ENCODE measurements at regions not wholly inside any gene's neighbourhood (a gene's known extent, or its start where the extent isn't known, plus 50 kb on each side); places are given as distances from the start of the nearest gene placed in this dataset.

DNA sequence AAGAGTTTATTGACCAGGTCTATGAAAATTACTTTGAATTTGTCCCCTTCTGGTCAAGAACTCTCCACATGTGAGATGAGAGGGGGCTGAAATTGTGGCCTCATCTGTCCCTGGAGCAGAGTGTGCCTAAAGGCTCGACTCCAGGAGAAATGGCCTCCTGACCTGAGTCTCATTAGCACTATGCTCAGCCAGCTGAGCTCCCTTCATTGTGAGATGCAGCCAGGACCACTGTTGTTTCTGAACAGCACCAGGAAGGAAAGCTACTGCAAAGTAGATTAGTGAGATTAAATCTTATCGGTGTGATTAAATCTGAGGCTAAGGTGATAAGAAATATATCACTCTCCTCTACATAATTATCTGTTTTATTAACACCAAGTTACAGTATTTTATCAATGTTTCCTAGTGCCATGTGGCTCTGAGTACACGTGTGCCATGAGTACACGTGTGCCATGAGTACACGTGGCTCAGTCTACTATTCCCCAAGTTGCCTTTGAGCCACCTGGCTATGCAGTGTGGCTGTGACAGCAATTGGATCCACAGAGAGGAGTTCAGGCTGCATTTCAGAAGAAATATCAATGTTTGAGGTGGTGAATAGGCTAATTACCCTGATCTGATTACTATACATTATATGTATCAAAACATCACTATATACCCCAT, 126.9 kb downstream of the IPMK start:
- no peak for DNase-seq (ENCODE audit: low read depth)

DNA sequence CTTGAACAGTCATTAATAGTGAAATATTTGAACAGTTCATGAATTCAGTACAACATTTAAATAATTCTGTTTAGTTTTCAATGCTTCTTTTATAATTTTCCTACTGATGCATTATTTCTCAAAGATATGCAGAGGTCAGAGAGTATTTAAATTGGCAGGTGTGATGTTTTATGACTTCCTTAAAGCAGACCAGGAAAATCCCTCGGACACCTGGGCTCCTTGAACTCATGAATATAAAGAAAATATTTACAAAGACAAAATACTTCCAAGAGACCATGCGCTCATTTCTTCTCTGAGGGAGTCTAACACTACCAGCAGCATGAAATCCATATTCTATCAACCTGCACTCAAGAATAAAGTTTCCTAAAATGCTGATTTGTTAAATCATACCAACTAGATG, 127.6 kb downstream of the IPMK start:
- no peak for DNase-seq (ENCODE audit: low read depth)

DNA sequence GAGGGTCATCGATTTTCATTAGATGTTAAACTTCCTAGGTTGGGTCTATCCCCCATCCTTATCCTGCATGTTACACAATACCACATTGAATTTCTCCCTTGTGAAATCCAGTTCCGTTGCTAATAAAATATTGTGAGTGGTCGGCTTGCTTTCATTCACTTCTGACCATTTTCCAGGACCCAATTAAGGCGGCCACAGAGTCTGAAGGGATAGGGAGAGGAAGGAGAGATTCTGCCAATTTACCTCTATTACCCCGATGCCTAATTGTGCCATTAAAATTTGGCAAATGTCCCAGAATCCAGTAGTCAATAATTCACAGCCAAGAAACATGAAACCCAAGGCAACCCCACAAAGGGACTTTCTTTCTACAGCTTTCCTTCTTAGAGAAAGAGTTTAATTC, 129.9 kb downstream of the IPMK start:
- DNase-seq (ENCODE audit: low read depth), result peak; percentile 94

DNA sequence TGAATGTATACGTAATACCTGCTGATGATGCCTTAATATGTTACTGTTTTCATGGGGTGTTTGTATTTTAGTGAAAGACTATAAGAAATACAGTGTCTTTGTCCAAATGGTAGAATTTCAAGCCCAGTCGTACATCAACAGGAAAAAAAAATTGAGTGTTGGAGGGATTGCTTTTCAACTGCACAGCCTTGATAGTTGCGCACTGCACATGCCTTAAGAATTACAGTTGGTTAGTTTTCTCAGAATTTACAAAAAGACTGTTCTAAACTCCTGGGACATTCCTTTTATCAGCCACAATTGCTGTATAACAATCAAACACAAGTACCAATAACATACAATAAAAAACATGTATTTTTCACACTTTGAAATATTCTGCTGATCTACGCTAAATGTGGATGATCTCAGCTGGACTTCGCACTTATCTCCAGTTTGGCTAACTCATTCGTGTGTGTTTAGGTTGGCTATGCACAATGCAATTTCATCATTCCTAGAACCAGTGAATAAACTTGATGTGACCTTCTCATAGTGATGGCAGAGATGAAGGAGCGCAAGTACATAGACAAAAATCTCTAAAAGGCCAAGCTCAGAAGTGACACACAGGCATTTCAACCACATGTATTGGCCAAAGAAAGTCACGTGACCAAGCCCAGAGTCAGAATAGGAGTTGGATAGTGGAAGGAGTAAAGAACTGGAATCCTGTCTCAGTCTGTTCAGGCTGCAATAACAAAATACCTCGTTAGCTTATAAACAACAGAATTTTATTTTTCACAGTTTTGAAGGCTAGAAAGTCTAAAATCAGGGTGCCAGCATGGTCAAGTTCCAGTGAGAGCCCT, 152.3 kb downstream of the IPMK start:
- DNase-seq (ENCODE audit: low read depth), result no peak

DNA sequence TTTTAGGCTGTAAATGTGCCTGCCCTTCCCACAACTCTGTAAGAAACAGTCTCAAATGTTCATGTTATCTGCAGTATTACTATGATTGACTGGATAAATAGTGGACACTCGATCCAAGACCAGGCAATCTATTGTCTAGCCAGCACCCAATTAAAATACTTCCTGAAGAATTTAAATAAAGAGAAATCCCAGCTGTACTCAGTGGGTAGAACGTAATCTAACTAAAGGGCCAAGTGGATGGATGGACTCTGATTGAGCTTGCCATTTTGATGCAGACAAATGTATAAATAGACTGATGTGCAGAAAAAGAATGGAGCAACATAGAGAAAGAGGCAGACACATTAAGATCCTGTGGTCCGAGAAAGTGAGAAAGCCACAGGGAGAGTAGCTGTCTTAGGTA, 158.0 kb downstream of the IPMK start:
- DNase-seq (ENCODE audit: low read depth), result no peak

DNA sequence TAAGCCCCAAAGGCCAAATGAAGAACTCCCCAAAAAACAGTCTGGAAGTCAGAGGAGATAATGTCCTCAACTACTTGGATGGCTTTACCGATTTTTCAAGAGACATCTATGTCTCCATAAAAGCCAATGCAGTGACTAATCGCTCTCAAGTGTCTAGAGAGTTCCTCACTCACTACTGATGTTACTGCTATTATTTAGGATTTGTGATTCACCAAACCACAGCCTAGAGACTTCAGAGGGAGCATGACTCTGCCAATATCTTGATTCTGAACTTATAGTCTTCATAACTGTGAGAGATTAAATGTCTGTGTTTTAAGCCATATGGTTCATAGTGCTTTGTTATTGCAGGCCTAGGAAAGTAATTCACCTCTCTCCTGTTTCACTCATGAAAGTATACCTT, 160.2 kb downstream of the IPMK start:
- peak; percentile 13 for DNase-seq (ENCODE audit: low read depth)

DNA sequence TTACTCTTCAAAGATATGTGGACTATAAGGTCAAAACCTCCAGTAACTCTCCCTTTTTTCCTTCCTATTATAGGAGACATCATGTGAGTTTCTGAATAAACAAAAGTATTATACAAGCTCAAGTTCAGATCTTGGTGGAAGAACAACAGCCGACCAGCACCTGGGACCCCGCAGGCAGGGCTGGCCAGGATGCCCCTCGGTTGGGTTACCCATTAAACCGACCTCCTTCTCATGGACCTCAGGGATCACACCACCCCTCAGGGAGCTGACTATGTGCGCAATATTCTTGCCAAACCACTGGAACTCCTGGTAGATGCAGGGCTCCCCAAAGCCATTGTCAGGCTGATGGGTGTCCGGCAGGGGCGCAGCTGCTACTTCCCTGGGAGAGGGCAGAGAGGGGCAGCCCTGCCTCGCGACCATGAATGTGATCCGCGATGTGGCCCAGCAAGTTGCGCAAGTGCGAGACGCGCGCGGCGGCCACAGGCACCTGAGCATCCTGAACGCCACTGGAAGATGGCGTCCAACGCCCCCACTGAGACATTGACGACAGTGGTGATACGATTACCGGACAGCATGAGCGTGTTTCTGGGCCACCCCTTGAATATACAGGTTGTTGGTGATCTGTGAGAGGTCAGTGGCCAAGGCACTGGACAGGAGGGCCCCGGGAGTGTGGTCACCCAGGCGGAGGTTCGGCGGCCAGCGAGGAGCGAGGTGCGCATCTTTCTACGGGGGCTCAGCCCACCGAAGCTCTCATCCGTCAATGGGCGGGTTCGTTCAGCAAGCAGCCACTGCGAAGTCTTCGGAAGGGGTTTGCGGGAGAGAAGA, 161.3 kb downstream of the IPMK start:
- DNase-seq (ENCODE audit: low read depth), result no peak

DNA sequence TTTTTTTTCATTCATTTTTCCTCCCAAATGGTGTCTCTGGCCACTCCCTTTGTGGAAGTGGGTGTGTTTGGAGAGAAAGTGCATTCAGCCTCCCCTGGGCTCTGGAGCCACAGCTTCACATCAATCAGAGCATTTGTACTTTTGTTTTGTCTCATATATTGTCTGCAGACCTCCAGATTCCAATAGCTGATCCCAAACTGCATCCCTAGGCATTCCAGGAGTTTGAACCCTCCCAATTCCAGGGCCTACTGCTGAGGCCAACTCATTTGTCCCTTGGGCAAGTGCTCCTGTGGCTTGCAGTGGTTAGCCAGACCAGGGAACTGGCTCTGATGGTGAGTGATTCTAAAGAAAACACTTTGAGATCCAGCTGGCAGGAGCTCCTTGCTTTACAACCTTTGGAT, 163.3 kb downstream of the IPMK start:
- no peak for DNase-seq (ENCODE audit: low read depth)

DNA sequence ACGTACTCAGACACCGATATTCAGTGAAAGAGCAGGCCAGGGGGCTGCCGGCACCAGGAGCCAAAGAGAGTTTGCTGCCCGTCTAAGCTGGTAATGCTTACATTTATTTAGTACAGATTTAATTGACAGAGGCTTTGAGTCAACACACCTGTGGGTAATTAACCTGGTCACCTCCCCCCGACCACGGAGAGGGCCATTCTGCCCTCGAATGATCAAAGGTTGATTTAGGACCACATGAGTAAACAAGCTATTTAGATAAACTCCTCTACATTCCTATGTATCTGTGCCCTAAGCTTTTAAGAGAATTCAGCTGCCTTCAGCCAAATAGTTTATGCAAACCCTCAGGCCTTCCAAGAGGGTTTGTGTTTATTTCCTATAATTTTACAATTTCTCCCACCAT, 164.8 kb downstream of the IPMK start:
- DNase-seq (ENCODE audit: low read depth), result no peak

DNA sequence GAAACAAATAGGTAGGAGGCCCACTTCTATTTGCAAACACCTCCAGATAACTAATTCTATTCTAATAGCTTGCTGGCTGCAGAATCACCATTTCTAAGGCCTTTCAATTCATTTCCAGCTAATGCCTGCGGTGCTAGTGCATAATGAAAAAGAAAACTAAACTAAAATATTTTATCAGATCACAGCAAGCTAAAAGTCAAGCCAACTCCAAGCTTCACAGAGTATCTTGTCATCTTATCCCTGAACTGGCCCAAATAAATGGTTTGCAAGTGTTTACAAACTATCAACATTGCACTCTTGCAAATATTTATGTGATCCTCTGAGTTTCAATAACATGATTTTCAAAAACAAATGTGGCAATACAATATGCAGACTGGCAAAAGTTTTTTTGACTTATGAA, 166.0 kb downstream of the IPMK start:
- DNase-seq (ENCODE audit: low read depth), result no peak

DNA sequence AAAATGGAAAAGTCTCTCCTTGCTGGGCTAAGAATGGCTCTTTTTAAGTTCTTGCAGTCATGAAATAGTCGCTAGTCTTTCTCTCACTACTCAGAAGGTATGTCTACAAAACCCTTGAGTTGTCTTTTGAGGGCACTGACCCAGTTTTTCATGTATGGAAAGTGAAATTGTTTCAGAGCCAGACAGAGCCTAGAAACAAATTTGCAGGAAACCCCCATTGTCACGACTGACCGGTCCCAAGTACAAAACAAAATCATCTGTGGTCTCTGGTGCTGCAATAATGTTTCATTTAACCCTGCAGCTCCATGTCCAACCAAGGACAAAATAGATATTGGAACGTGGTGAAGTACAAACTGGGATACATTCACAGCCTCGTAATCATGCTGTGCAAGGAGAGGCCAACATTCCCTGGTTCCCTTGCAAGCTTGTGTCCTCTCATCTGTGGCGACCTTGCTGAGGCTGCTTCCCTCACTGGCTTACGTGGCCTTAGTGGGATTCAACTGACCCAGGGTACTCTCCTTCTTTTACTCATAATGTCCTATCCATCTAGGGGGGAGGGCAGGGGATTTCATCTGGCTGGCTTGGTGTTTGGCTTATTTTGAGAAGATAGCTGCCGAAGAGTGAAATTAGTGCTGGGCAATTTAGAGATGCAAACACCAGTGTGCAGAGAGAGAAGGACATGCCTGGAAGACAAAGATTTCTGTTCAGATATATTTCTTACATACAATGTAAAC, 172.5 kb downstream of the IPMK start:
- DNase-seq (ENCODE audit: low read depth), result no peak

DNA sequence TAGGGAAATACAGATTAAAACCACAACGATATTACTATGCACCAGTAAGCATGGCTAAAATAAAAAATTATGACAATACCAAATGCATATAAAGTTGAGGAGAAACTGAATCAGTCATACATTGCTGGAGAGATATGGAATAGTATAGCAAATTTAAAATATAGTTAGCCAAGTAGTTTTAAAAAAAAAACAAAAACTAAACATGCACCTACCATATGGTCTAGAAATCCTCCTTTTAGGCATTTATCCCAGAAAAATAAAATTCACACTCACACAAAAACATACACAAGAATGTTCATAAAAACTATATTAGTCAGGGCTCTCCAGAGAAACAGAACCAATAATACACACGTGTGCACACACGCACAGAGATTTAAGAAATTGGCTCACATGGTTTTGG, 175.8 kb downstream of the IPMK start:
- DNase-seq (ENCODE audit: low read depth), result no peak

DNA sequence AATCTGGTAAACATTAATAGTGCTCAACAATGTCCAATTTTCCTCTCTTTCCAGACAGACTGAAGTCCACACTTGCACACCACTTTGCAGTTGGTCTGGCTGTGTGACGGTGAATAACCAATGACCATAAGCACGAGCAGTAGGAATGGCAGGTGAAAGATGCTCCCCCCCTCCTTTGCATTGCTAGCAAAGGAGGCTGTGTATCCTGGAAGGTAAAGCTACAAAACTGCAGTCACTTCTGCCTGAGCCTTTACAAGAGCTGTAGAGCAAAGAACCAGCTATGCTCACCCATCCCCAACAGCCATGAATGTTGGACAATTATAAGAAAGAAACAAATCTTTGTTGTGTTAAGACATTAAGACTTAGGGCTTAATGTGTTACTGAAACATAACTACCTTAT, 178.0 kb downstream of the IPMK start:
- no peak for DNase-seq (ENCODE audit: low read depth)

DNA sequence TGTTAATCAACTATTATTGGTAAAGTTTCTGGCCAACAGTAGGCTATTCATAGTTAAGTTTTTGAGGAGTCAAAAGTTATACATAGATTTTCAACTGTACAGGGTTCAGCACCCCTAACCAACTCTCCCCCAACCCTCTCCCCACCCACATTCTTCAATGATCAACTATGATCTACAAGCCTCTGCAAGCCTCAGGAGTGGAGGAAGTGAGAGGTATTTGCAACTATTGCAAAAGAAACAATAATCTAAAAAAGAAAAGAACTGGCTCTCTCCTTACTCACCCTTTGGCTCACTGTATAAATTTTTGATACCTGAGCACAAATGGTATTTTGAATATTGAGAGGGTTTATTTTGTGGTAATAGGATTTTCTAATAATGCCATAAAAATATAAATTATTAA, 179.8 kb downstream of the IPMK start:
- DNase-seq (ENCODE audit: low read depth), result peak; percentile 7

DNA sequence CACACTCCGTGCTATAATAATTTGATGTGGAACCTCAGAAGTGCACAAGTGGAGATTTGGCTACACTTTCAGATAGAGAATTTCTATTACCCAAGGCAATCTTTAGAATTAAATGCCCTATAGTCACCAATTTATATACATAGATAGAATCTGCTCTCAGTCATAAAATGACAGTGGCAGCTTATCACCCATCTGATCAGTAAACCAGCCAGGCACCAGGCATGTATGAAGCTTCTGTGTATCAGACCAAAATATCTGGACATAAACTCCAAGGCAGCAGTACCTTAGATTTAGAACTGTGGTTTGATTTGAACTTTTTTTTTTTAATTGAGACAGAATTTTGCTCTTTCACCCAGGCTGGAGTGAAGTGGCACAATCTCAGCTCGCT, 180.9 kb downstream of the IPMK start:
- no peak for DNase-seq (ENCODE audit: low read depth)

DNA sequence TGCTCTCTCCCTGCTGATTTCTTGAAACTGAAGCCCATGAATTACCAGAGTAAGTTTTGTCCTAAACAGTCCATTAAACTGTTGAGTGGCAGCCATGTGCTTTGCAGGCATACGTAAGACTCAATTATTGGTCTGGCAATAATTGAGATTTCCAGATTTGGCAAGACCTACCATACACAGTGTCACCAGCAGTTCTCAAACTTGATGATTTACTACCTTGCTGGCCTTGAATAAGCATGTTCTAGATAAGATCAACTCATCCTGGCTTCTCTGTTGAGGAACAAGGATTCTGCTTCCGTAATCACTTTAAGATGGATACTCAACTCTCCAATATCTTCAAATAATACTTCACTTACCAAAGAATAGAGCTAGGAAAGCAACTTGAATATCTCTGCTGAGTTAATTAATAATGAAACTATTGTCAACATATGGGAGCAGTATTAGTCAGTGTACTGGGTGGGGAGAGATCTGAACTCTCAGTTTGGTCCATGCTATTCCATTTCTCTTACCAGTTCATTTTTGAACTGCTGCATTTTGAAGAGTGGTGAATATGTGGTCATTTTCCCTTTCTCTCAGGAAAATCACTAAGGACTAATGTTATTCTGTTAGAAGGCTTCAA, 181.4 kb downstream of the IPMK start:
- peak; percentile 56 for DNase-seq (ENCODE audit: low read depth)

DNA sequence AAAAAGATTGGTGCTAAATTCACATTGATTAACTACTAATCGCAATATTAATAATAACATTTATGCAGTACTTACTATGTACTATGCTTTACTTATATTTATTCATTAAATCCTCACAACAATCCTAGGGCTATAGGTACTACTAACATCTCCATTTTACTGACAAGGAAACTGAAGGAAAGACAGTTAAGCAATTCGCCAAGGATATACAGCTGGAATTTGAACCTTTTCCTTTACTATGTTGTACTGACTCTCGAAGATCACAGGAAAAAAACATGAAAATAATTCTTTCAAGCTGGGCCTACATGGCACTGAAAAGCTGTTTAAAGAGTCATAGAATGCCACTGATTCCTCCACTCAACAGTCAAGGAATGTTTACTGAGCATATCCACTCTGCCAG, 185.4 kb downstream of the IPMK start:
- DNase-seq (ENCODE audit: low read depth), result no peak

DNA sequence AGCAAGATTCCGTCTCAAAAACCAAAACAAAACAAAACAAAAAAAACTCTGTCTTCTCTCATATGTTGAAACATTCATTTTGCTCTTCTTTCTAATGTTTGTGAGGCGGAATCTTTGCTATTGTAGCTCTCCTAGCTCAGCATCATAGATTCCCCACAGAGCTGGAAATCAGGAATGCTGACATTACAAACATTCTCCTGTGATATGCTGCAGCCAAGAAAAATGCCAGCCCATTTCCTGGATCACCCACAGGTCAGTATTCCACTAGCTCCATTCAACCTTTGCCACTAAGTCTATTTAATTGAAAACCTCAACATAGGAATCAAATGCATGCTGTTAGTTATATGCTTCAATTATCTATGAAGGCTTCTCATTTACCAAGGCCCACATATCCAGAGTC, 186.3 kb downstream of the IPMK start:
- DNase-seq (ENCODE audit: low read depth), result peak; percentile 3

DNA sequence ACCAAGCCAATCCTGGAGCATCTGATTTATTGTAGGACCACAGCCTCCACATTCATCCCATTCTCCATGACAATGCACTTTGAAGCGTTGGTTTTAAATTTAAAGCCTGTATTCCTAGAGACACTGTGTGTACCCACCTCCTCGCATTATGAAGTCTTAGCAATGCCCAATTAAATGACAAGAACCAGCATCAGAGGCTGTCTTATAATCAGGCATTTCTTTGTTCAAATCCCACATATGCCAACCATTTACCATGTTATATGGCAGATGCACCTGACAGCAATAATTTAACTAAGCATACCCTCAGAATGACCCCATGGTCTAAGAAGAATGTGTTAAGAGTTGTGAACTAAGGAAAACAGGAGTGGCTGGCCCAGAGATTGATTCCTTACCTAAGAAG, 188.2 kb downstream of the IPMK start:
- DNase-seq (ENCODE audit: low read depth), result no peak

DNA sequence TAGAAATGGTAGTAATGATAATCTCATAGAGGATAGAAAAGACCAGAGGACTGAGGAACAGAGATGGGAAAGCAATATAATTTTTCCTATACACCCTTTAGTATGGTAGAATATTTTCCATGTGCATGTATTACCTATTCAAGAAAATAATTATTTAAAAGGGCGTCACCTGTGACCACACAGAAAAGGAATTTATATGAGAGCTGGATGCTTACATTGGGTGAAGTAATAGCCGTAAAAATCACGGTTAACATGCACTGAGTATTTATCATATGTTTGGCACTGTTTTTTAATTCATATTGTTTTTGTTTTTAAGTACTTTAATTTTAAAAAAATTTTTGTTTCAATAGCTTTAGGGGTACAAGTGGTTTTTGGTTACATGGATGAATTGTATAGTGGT, 195.1 kb downstream of the IPMK start:
- DNase-seq (ENCODE audit: low read depth), result no peak

DNA sequence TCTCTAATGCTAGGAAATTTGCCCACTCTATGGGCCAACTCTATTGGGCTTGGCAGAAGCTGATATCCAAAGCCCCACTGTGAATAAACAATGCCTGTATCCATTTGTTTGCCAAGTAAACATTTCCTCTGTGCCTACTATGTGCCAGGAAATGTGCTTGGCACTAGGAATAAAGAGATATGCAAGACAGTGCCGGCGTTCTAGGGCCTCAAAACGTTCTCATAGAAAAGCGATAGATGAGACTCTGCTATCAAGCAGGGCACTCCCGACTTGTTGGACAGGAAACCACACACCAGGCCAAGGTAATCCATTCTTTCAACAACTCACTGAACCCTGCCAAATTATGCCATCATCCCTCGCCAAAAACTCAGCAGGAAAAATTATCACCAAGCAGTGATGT, 196.7 kb downstream of the IPMK start:
- DNase-seq (ENCODE audit: low read depth), result no peak

DNA sequence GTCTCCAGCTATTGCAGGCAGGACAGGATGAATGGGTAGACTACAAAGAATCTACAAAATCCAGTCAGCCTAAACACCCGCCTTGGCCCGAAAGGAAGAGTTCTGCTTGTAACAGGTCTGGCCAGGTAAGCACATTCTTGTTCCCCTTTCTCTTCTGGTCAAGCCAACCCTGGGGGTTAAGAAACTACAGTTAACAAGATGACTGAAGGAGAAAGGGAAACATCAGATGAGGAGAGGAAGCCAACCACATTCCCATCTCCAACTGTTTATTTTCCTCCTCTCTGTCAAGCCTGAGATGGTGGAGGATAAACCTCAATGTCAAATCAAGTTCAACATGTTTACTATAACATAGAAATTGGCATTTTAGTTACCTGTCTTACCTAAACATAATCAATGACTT, 198.9 kb downstream of the IPMK start:
- DNase-seq (ENCODE audit: low read depth), result no peak
